AG10803 (cell line): ENCODE measurements at regions not wholly inside any gene's neighbourhood (a gene's known extent, or its start where the extent isn't known, plus 50 kb on each side); places are given as distances from the start of the nearest gene placed in this dataset.

ENCODE experiments used
- DNase-seq: peaks from one replicate; pipeline ENCODE4 v3.0.0; 2010; ENCODE audit warnings: low read depth
- H3K4me3 ChIP-seq: 2 replicates; pipeline ENCODE4 v1.5.1; 2011; ENCODE audit warnings: mild to moderate bottlenecking, low read length, control low read depth
- CTCF ChIP-seq: conservative IDR thresholded peaks from 2 replicates; pipeline ENCODE4 v1.5.1; 2011; ENCODE audit warnings: mild to moderate bottlenecking, low read length, control low read depth, inconsistent platforms

- no peak for TF ChIP-seq CTCF
- DNase-seq = no peak
These were observed 373.5 kb upstream of the OR4E1 start for GRCh38 chr14:22047115-22047514.

GRCh38 chr14:22046063-22046462 lies 372.4 kb upstream of the OR4E1 start:
- DNase-seq = no peak
- TF ChIP-seq CTCF = no peak
- H3K4me3 ChIP-seq = no peak overlapping the region

More at GRCh38 chr14:22047115-22047514, 373.5 kb upstream of the OR4E1 start:
- H3K4me3 ChIP-seq = no peak overlapping the region

- no peak for TF ChIP-seq CTCF
- DNase-seq = no peak
- H3K4me3 ChIP-seq = no peak overlapping the region
These were observed 370.6 kb upstream of the OR4E1 start for GRCh38 chr14:22044193-22044592.

GRCh38 chr14:22040781-22041125 lies 367.1 kb upstream of the OR4E1 start:
- TF ChIP-seq CTCF = no peak
- H3K4me3 ChIP-seq = no peak overlapping the region
- no peak for DNase-seq

- no peak; the same call in 1 of the 2 replicates for TF ChIP-seq CTCF
- H3K4me3 ChIP-seq = no peak overlapping the region
- DNase-seq = no peak
These were observed 366.5 kb upstream of the OR4E1 start for GRCh38 chr14:22039938-22040780.

- no peak overlapping the region for H3K4me3 ChIP-seq
- no peak for DNase-seq
- TF ChIP-seq CTCF = no peak
These were observed 363.1 kb upstream of the OR4E1 start for GRCh38 chr14:22036541-22037239.

GRCh38 chr14:22026527-22026926 lies 352.9 kb upstream of the OR4E1 start:
- TF ChIP-seq CTCF = no peak
- H3K4me3 ChIP-seq = no peak overlapping the region
- no peak for DNase-seq
